ENCODE measurements at regions not wholly inside any gene's neighbourhood (a gene's known extent, or its start where the extent isn't known, plus 50 kb on each side); places are given as distances from the start of the nearest gene placed in this dataset.
A peak's percentile ranks its signal among the peaks of the same experiment; 100 is the strongest.

DNA sequence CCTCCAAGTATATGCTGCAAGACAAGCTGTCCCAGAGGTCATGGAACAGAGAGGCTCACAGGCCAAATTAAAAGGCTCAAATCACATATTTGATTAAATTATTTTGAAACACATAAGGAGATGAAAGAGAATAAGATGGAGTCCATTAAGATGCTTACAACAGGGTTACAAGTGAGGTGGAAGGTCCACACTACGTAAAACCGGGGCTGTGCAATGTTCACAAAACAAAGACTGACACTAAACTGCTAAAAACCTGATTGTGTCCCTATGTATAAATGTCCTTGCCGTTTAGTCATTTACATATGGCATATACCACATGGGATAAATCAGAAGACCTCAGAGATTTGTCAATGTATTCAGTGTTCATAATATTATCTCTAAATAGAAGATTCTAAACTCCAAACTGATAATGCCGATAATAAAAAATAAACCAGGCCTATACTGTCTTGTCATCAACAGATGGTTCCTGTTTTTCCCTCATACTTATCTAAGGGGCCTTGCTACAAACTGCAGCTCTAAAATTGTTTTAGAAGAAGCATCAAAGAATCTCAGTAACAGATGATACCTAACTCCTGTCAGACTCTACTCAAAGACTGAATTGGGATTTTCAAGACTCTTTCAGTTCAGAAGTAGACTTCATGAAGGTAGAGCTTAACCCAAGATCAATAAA is 51.8 kb upstream of the RIPOR2 start:
- no peak for DNase-seq (ENCODE audit: low read depth)

DNA sequence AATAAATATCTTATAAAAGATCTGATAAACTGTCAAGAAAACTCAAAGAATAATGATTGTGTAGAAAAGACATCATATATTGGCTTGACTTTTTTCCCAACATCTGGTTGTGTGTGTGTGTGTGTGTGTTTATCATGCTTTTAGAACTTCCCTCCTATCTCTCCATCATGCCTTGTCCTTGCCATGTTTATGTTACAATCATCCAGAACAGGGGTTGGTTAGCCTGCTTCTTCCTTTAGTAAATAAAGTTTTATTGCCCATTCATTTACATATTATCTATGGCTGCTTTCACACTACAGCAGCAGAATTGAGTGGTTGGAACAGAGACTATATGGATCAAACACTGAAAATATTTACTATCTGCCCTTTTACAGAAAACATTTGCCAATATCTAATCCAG is 52.8 kb upstream of the RIPOR2 start:
- DNase-seq (ENCODE audit: low read depth) = no peak

DNA sequence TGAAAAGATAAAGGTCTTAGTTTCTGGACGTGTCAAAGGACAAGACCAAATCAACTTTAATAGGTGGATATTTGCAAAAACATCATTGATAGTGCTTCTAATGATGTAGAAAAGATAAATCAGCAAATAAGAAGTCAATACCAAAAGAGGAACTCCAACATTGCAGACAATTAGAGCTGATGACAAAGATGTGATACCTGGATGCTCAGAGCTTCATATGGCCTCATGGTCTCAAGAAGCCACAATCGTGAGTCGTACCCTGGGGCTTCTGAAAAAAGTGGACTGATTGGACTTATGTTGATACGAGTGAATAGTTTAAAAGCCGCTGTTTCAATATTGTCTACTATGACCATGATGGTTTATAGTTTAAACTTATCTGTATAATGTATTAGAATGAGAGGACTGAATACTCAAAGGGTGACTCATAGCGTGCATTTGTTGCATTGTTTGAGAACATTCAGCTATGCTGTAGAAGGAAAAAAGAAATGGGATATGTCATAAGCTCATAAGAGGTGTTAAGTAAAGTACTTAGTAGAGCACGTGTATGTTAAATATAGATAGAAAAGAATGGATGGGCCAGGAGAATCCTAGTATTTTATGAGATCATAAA is 54.6 kb upstream of the RIPOR2 start:
- DNase-seq (ENCODE audit: low read depth) = no peak

DNA sequence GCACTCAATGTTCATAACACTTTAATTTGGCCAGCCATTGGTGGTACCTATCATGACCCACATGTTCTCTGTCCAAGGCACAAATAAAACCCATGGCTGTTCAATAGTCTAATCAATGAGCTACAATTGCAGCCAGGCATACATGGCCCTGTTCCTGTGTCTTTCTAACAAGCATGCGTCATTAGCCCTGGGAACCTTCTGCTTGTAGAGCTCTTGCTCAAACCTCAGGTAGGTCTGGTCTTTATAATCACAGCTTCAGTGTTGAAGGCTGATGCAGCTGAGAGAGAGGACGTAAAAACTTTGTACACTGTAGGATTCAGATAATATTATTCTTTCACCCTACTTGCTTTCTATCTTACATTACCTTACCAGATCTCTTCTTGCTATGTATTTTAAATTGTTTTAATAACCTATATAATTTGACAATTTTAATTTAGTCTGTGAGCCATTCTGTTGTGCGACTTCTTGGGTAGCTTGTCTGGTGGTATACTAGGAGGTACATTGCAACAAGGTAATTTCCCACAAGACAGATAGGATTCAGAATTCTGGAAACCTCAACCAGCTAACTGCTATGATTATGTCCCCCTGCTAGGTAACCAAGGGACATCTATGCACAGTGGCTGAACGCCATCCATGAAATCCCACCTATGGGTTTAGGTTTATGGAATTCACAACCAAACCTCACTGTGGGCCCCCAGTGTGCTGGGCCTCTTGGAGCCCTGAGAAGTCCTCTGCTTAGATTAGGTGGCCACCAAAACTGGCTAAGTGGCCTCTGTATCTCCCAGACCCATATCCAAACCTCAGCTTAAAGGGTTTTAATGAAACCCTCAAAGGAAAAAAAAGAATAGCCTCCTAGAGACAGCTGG is 55.4 kb upstream of the RIPOR2 start:
- DNase-seq (ENCODE audit: low read depth) = no peak

DNA sequence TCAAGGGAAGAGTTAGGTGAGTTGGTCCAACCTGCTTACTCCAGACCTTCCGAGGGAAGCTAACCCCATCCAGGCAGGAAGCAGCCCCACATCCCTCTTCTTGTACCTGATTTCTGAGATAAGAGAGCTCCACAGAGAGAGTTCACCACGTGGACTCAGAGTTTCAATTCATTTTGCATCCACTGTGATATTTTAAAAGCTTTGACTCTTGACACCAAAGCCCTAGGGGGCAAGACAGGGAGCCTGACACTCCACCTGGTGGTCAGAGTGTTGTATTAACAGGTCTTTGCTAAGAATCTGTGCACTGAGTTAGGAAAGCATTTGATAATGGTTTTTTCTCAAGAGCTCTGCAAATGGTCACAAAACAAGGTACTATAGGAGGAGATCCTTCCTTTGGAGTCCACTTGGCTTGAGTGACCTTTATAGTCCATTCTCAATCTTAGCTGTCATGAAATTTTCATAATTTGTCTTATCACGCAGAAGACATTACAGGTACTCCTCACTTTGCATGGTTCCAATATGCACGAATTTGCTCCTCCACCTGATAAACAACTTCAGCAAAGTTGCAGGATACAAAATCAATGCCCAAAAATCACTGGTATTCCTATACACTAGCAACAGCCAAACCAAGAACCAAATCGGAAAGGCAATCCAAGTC is 56.2 kb upstream of the RIPOR2 start:
- peak; percentile 66 for DNase-seq (ENCODE audit: low read depth)

DNA sequence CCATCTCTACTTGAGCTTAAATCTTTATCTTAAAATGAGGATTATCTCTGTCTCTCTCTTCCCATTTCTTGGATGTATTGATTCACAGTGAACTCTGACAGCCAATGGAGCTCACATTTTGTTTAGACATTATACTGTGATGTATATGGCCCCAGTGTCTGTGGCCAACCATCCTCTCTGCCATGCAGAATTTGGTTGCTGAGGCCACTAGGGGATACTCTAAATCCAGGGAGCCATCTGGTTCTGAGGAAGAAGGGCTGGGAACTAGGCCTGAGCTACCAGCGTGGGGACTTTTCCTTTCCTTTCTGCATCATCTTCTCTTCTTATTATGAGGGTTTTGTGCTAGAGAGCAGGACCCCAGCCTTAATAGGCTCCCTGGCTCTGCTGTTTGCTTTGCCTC is 59.1 kb upstream of the RIPOR2 start:
- DNase-seq (ENCODE audit: low read depth) = no peak

DNA sequence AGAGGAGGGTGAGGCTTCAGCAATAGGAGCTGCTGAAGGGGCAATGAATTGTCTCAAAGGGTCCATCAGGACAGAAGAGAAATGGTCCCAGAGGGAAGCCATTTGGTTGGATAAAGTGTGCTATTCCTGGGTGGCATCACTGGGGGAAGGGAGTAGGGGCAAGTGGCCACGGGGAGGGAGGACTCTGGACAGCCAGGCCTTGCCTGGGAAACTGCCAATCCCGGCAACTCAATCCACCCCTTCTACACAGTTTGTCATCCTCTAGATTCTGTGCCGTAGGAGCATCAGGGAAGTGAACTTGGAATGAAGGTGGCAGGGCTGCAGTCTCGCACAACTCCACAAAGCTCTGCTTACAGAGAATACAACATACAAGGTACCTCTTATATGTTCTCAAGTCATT is 59.5 kb upstream of the RIPOR2 start:
- no peak for DNase-seq (ENCODE audit: low read depth)

DNA sequence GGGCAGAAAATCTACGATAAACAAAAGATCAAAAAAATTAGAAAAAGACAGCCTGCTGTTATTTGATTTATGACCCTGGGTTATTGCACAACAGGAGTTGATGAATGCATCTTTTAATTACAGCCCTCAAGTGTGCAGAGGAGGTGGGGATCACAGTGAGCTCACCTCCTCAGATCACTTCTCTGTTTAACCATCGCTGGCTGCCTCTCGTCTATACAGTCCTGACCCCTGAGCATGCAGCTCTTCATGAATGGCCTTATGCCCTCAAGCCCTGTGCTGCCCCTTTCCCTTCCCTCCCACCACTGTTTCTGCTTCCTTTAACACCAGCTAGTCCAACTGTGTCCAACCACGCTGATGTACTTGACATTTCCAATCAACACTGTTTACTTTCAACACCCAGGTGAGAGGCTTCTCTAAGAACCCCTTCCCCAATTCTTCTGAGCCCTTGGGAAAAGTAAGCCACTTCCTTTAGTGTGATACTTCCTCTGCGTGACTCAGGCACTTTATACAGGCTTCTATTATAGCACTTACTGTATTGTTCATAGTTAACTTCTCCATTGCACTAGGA is 60.6 kb upstream of the RIPOR2 start:
- DNase-seq (ENCODE audit: low read depth) = no peak

DNA sequence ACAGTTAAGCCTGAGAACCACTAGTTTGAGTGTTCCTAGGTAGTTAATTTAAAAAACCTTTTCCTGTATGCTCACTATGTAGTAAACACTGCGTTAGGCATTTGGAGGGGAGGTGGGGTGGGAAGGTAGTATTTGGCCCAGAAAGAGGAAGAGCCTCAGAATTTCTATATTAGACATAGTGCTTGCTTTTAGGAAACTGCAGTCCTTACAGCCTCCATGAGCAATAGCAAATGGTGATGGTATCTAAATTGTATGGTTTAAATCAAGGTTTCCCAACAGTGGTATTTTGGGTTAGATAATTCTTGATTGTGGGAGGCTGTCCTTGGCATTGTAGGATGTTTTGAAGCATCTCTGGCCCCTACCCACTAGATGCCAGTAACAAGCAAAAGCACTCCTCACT is 61.5 kb upstream of the RIPOR2 start:
- no peak for DNase-seq (ENCODE audit: low read depth)

DNA sequence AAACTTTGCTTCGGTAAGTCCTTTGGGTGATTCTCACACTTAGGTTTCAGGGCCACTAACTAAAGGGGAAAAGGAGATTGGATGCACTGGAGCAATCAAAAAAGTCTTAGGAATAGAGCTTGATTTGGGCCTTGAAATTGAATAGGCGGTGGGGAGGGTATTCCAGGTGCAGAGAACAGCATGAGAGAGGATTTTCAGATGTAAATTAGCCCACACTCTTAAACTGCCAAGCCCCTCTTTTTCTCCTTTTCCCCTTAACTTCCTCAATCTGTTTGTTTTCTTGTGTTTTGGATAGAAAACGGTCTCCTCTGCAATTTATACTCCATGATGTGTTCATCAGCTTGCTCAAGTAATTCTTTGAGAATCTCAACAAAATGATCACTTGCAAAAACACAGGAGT is 62.1 kb upstream of the RIPOR2 start:
- DNase-seq (ENCODE audit: low read depth) = no peak

DNA sequence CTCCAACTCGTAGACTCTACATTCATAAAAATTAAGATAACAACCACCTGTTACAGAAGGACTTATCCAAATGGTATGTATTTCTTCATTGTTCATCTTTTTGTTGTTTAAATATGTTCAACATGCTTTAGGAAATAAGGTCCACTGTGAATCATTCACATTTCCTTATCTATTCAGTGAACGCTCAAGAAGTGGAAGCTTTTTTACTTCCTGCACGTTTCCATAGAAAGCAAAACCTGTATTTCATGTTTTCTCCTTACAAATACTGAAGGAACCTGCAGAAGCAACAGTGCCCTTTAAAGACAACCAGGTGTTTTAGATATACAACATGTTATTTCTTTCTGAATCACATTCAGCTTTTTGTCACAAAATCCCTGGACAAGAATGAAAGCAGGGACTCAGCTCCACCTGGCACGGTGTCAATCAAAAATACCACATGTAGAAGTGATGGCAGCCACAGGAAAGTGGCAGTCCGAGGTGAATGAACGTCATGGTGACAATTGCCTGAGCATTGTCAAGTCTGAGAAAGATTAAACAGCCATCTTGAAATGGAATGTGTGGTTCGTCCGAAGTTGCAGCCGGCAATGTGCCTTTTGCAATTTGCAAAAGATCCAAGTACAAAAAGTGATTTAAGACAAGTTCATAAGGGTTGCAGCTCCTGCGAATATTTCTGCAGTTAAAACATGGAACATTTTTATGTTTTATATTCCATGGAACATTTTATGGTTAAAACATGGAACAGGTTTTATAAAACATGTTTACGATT is 66.7 kb upstream of the RIPOR2 start:
- DNase-seq (ENCODE audit: low read depth) = no peak

DNA sequence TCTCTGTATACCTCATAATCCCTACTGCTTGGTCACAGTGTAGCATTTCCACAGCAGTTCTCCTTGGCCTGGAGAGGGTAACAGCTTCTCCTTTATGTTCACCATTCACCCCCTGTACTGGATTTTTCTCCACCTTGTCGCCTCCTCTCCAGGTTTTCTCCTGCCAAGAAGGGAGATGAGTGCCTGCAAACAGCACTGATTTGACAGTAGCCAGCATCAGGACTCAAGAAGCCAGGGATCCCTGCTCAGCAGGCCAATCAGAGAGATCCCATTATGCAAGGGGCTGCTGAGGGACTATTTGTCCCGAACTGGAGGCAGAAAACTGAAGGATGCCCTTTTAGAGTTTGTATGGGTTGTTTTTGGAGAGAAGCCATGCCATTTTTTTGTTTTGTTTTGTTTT is 68.6 kb upstream of the RIPOR2 start:
- no peak for DNase-seq (ENCODE audit: low read depth)

DNA sequence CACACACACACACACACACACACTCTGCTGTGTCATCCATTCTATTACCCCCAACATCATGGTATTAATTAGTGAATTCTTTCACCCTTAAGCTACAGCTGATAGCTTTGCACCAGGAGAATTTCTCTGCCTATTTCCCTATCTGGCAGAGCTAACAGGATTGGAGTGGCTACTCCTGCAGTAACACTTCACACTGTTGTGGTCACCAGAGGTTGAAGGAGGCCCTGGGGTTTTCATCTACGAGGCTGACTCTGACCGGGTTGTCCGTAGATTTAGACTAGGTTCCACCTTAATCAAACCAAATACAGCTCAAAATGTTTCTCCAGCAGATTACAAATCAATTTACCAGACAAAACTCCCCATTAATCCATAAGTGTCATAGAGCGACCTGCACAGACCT is 69.2 kb upstream of the RIPOR2 start:
- no peak for DNase-seq (ENCODE audit: low read depth)

DNA sequence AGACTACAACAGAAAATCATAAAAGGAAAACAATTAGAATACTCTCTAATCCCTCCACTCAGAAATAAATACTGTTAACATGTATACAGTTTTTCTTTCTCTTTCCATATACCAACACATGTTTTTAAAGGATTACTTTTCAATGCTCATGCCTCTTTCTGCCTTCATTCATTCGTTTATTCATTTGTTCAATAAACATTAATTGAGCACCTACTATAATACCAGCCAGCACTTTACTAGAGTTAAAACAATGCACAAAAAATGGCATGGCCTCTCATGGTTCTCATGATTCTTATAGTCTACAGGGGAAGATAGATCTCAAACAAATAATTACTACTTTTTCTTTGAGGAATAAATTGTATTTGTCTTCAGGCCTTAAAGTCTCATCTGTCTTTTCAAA is 70.3 kb upstream of the RIPOR2 start:
- DNase-seq (ENCODE audit: low read depth) = no peak

DNA sequence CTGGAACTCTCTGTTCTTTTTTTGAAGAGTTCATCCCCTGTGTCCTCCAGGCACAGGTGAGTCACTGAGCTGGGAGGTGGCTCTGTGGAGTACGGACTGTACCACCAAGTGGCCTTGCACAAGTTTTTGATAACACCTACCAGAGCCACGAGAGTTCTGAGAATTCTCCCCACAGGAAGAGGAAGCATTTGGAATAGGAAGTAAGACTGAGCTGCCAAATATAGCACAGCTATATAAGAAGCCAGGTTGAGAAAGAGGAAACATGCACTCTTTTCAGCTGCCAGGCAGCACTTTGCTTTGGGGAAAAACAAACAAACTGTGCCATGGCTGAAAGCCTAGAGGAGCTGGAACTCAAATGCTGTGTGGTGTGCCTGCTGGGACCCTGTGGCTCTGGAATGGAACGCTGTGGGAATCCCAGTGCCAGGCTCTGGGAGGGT is 70.8 kb upstream of the RIPOR2 start:
- DNase-seq (ENCODE audit: low read depth) = no peak

DNA sequence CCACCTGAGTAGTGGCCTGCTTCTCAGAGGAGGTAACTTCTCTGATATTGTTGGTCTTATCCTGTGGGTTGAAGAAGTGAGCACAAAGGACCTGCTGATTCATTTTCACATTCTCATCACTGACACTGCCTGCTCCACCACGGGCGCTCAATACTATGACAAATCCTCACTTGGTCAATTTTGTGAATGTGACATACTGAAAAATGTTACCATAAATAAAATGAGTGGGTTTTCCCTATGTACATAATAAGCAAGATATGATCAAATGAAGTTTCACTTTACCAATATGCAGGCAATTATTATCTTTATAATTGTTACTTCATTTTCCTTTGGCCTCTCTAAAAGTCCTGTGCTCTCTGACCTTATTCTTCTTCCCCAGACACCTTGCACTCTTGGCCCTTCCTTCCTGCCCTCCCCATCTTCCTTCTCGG is 71.5 kb upstream of the RIPOR2 start:
- no peak for DNase-seq (ENCODE audit: low read depth)

DNA sequence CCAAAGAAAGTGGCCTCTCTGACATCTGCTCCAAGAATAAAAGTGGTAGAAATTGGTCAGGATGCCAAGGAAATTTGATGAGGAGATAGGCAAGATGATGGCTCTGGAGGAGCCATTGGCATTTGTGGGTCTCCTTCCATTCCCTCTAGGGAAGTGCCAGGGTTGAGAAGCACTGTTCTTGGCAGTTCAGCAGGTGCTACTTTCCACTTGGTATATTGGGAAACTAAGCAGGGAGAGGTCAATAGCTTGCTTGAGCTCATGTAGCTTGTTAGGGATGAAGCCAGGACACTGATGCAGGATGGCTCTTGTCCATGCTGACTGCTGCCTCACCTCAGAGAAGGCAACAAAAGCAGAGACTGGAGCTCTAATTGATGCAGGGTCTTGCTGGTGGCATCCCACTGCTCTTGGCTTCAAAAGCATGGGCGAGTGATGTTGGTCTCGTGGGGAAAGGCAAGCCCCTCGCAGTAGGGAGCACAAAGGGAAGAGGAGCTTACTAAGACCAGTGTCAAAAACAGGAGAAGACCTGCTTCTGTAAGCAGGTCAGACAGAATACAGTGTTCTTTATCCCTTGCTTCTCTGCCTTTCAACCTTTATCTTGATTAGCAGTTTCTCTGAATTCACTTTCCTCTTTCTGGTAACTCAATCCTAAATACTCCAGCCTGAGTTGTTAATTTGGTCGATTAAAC is 73.1 kb upstream of the RIPOR2 start:
- DNase-seq (ENCODE audit: low read depth) = no peak

DNA sequence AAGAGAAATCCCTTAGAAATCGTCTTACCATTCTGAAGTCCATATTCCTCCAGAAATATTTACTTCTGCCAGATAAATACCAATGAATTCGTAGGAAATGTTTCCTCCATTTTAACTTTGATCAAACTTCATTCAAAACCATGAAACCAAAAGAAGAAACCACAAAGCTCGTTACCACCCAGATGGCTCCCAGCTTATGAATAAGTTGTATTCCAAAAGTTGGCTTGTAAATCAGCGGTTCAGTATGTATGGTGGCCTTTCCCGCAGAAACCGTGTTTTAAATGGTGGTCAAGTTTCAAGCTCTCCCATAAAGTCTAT is 73.6 kb upstream of the RIPOR2 start:
- no peak for DNase-seq (ENCODE audit: low read depth)

DNA sequence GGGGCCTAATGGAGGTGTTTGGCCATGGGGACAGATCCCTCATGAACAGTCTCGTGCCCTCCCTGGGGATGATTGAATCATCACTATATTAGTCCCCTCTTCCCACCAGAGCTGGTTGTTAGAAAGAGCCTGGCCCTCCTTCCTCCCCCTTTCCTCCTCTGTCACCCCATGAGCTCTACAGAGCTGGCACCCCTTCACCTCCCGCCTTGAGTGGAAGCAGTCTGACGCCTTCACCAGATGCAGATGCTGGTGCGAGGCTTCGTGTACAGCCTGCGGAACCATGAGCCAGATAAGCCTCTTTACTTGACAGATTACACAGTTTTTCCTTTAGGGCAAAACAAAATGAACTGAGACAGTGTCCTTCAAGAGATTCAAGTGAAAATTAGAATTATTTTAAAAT is 74.4 kb upstream of the RIPOR2 start:
- DNase-seq (ENCODE audit: low read depth) = no peak

DNA sequence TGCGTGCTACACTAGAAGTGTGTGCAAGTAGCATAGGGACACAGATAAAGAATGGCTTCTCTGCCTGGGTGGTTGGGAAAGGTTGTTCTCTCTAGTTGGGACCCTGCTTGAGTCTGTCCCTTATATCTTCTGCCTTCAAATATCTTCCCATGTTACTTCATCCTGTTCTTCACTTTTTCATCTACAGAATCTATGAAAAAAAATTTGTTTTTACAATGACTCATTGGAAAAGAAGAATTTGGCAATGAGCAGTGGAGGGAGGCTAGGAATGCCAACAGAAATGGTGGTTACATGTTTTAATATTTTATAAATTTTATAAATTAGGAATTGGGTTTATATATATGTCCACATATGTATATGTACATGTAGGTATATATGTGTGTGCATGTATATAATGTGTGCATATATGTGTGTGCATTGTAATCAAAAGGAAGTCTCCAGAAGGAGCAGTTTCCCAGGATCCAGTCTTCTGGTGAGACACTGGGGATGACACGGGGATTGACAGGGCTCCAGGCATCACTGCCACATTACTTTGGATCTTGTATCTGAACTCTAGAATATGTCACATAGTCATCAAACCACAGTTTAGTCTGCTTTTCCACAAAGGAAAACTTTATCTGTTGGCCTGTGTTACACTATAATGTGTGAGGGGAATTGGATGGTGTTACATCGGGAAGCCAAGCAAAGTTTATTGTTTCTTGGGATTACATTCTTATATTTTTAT is 75.3 kb upstream of the RIPOR2 start:
- DNase-seq (ENCODE audit: low read depth) = no peak
